Activated CD4-positive, alpha-beta T cell treated with anti-CD3 and anti-CD28 coated beads for 24 hours (primary cell): ENCODE measurements at regions not wholly inside any gene's neighbourhood (a gene's known extent, or its start where the extent isn't known, plus 50 kb on each side); places are given as distances from the start of the nearest gene placed in this dataset.
"Not testable (repeated sequence)": the region's sequence is repeated elsewhere in the genome, so short reads cannot be mapped to it uniquely, and the experiment has no call there.

Source experiments
- DNase-seq, 2 donors: peaks; one replicate each; pipeline ENCODE4 v3.0.0-alpha.2; 2020; ENCODE audit warnings: low read depth in 2 of 2

- peak; percentile 30 to 38 for DNase-seq
Observed at GRCh38 chr5:42949348-42950115, 90.6 kb downstream of the ANXA2R start.

- no peak for DNase-seq
Observed at GRCh38 chr5:42948961-42949347, 91.2 kb downstream of the ANXA2R start.

GRCh38 chr5:42944989-42945388, 95.1 kb downstream of the ANXA2R start:
- DNase-seq: no peak

- DNase-seq: no peak
Observed at GRCh38 chr5:42943931-42944631, 96.0 kb downstream of the ANXA2R start.

- no peak for DNase-seq
Observed at GRCh38 chr5:42940853-42941252, 99.3 kb downstream of the ANXA2R start.

- DNase-seq: not testable (repeated sequence)
Observed at GRCh38 chr5:42932011-42932410, 108.1 kb downstream of the ANXA2R start.

GRCh38 chr5:42931451-42931850, 108.7 kb downstream of the ANXA2R start:
- DNase-seq: not testable (repeated sequence)

- DNase-seq: no peak
Observed at GRCh38 chr5:42930934-42931333, 109.2 kb downstream of the ANXA2R start.

- DNase-seq: no peak
Observed at GRCh38 chr5:42929871-42930270, 110.2 kb downstream of the ANXA2R start.

- no peak for DNase-seq
Observed at GRCh38 chr5:42927730-42928129, 112.4 kb downstream of the ANXA2R start.

GRCh38 chr5:42924686-42925085, 113.0 kb upstream of the SELENOP start:
- no peak for DNase-seq

- no peak for DNase-seq
Observed at GRCh38 chr5:42924226-42924625, 112.5 kb upstream of the SELENOP start.

- no peak for DNase-seq
Observed at GRCh38 chr5:42923710-42924109, 112.0 kb upstream of the SELENOP start.

- no peak for DNase-seq
Observed at GRCh38 chr5:42919600-42919999, 107.9 kb upstream of the SELENOP start.

- DNase-seq: no peak
Observed at GRCh38 chr5:42915306-42915866, 103.7 kb upstream of the SELENOP start.

- peak in 1 of 2 donors; percentile 19 for DNase-seq
Observed at GRCh38 chr5:42912184-42912798, 100.6 kb upstream of the SELENOP start.

- peak; percentile 80 to 83 for DNase-seq
Observed at GRCh38 chr5:42908509-42909488, 97.1 kb upstream of the SELENOP start.

- no peak for DNase-seq
Observed at GRCh38 chr5:42908086-42908485, 96.4 kb upstream of the SELENOP start.

GRCh38 chr5:42905827-42906226, 94.1 kb upstream of the SELENOP start:
- DNase-seq: no peak

GRCh38 chr5:42900734-42901133, 89.0 kb upstream of the SELENOP start:
- DNase-seq: no peak

- DNase-seq: no peak
Observed at GRCh38 chr5:42898760-42899159, 87.1 kb upstream of the SELENOP start.
